Upper lobe of left lung (tissue), 4 donors: ENCODE measurements at regions not wholly inside any gene's neighbourhood (a gene's known extent, or its start where the extent isn't known, plus 50 kb on each side); places are given as distances from the start of the nearest gene placed in this dataset.
"Not testable (repeated sequence)": the region's sequence is repeated elsewhere in the genome, so short reads cannot be mapped to it uniquely, and the experiment has no call there.

Experiments
- EP300 ChIP-seq, 4 donors: sonication (generic); formaldehyde crosslinking; IDR thresholded peaks; one replicate each; pipeline ENCODE4 v1.5.1; 2017; ENCODE audit warnings: antibody characterized with exemption in 4 of 4, control low read depth in 2 of 4
- POLR2A ChIP-seq, 4 donors: fragments of 450-650 bp; IDR thresholded peaks; one replicate each; pipeline ENCODE4 v1.5.1; 2016 to 2017; ENCODE audit warnings: antibody characterized with exemption in 4 of 4, mild to moderate bottlenecking in 2 of 4
- POLR2AphosphoS5 ChIP-seq, 2 donors: sonication (generic); formaldehyde crosslinking; IDR thresholded peaks; one replicate each; pipeline ENCODE4 v1.5.1; 2017; ENCODE audit warnings: antibody characterized with exemption in 2 of 2
- TF ChIP-seq, protein P1 (sequence below), 6 experiments: fragments of 450-650 bp in 4 of 6; fragments of 200-600 bp in 2 of 6; sonication (generic) in 2 of 6; IDR thresholded peaks; one replicate each; pipeline ENCODE4 v1.5.1; 2016 to 2019; ENCODE audit warnings: antibody characterized with exemption in 6 of 6

DNA sequence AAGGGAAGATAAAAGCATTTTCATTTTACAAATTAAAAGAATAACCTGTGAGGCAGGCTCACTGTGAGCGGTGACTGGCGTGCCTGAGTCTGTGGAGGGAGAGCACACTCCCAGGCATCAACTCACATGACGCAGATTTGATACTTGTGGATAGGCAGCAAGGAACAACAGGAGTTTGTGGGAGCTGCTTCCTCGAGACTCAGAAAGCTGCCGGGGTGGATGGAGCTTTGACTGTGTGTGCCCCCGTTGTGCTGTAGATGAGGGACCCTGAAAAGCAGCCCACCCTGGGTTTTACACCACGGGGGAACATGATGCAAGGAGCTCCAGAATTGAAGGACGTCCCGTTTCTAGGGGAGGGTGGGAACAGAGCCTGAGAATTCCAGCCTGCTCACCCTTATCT is 764.3 kb upstream of the TPTE start:
- TF ChIP-seq, protein P1, sequence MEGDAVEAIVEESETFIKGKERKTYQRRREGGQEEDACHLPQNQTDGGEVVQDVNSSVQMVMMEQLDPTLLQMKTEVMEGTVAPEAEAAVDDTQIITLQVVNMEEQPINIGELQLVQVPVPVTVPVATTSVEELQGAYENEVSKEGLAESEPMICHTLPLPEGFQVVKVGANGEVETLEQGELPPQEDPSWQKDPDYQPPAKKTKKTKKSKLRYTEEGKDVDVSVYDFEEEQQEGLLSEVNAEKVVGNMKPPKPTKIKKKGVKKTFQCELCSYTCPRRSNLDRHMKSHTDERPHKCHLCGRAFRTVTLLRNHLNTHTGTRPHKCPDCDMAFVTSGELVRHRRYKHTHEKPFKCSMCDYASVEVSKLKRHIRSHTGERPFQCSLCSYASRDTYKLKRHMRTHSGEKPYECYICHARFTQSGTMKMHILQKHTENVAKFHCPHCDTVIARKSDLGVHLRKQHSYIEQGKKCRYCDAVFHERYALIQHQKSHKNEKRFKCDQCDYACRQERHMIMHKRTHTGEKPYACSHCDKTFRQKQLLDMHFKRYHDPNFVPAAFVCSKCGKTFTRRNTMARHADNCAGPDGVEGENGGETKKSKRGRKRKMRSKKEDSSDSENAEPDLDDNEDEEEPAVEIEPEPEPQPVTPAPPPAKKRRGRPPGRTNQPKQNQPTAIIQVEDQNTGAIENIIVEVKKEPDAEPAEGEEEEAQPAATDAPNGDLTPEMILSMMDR (IDR thresholded peaks at IDR 0.05), result not testable (repeated sequence)
- not testable (repeated sequence) for TF ChIP-seq POLR2A, EP300, POLR2AphosphoS5 (IDR thresholded peaks at IDR 0.05)
